CD14-positive monocyte (primary cell): ENCODE measurements at regions not wholly inside any gene's neighbourhood (a gene's known extent, or its start where the extent isn't known, plus 50 kb on each side); places are given as distances from the start of the nearest gene placed in this dataset.

ENCODE experiments used
- DNase-seq, 3 donors: peaks; one replicate each; pipeline ENCODE4 v3.0.0-alpha.2; 2011 to 2022
- H2AFZ ChIP-seq: 2 replicates; pipeline ENCODE4 v1.6.0; 2012; ENCODE audit warnings: mild to moderate bottlenecking, low read depth, low read length, inconsistent platforms; ENCODE audit not compliant: insufficient read depth, poor library complexity, severe bottlenecking
- H3K27ac ChIP-seq, 2 donors: 1 replicate in 1 of 2; 2 replicates in 1 of 2; pipeline ENCODE4 v1.5.1; 2012 to 2013; ENCODE audit warnings: low read length in 2 of 2, control low read depth in 1 of 2, inconsistent platforms in 1 of 2, low read depth in 1 of 2, mild to moderate bottlenecking in 1 of 2
- H3K27me3 ChIP-seq, 2 donors: one replicate each; pipeline versions ENCODE4 v1.6.0 to v1.6.1; 2011 to 2013; ENCODE audit warnings: low read length in 2 of 2; ENCODE audit not compliant: control insufficient read depth in 2 of 2, insufficient read depth in 2 of 2
- H3K36me3 ChIP-seq, 2 donors: replicated peaks in 1 of 2; 1 replicate in 1 of 2; 2 replicates in 1 of 2; pipeline versions ENCODE4 v1.5.1 to v1.6.1; 2012 to 2013; ENCODE audit warnings: low read length in 2 of 2, control low read depth in 1 of 2, inconsistent platforms in 1 of 2, mild to moderate bottlenecking in 1 of 2; ENCODE audit not compliant: insufficient read depth in 2 of 2, control insufficient read depth in 1 of 2
- H3K4me1 ChIP-seq, 2 donors: 1 replicate in 1 of 2; 2 replicates in 1 of 2; pipeline versions ENCODE4 v1.5.1 to v1.6.1; 2012 to 2013; ENCODE audit warnings: low read length in 2 of 2, control low read depth in 1 of 2, inconsistent platforms in 1 of 2, mild to moderate bottlenecking in 1 of 2, moderate library complexity in 1 of 2; ENCODE audit not compliant: insufficient read depth in 2 of 2, control insufficient read depth in 1 of 2
- H3K4me2 ChIP-seq: replicated peaks from 2 replicates; pipeline ENCODE3; 2012; ENCODE audit warnings: low read length, moderate library complexity, mild to moderate bottlenecking; ENCODE audit not compliant: poor library complexity, severe bottlenecking; ENCODE audit errors: extremely low read depth
- H3K4me3 ChIP-seq, 3 experiments: fragments of 200-600 bp in 1 of 3; sonication (generic) in 1 of 3; replicated peaks in 1 of 3; 1 replicate in 2 of 3; 2 replicates in 1 of 3; pipeline ENCODE4 v1.5.1; 2011 to 2013; ENCODE audit warnings: low read length in 3 of 3, mild to moderate bottlenecking in 3 of 3, control low read depth in 2 of 3, low read depth in 2 of 3, inconsistent platforms in 1 of 3, moderate library complexity in 1 of 3
- H3K79me2 ChIP-seq: 2 replicates; pipeline ENCODE4 v1.6.0; 2012; ENCODE audit warnings: mild to moderate bottlenecking, control low read depth, inconsistent platforms, low read length, moderate library complexity; ENCODE audit not compliant: insufficient read depth
- H3K9ac ChIP-seq: 2 replicates; pipeline ENCODE4 v1.6.0; 2017; ENCODE audit warnings: low read length, mild to moderate bottlenecking; ENCODE audit not compliant: insufficient read depth, poor library complexity, severe bottlenecking
- H3K9me3 ChIP-seq, 2 donors: replicated peaks in 1 of 2; 1 replicate in 1 of 2; 2 replicates in 1 of 2; pipeline versions ENCODE4 v1.5.1 to v1.6.1; 2012 to 2013; ENCODE audit warnings: low read length in 2 of 2, control low read depth in 1 of 2; ENCODE audit not compliant: control insufficient read depth in 1 of 2, insufficient read depth in 1 of 2
- H4K20me1 ChIP-seq: 2 replicates; pipeline ENCODE4 v1.6.0; 2012; ENCODE audit warnings: mild to moderate bottlenecking, low read length, control low read depth, moderate library complexity; ENCODE audit not compliant: insufficient read depth
- H3K27ac Mint-ChIP-seq, 7 donors: one replicate each; pipeline ENCODE4 v1.8.0; 2020; ENCODE audit warnings: mild to moderate bottlenecking in 7 of 7, mixed read lengths in 7 of 7, moderate library complexity in 6 of 7, inconsistent platforms in 2 of 7
- H3K27me3 Mint-ChIP-seq, 3 donors: one replicate each; pipeline ENCODE4 v1.8.0; 2021 to 2022; ENCODE audit warnings: low read depth in 3 of 3, mild to moderate bottlenecking in 3 of 3, mixed read lengths in 3 of 3, moderate library complexity in 3 of 3, inconsistent platforms in 1 of 3
- H3K36me3 Mint-ChIP-seq, 2 donors: one replicate each; pipeline ENCODE4 v1.8.0; 2020; ENCODE audit warnings: mixed read lengths in 2 of 2, inconsistent platforms in 1 of 2, mild to moderate bottlenecking in 1 of 2
- H3K4me1 Mint-ChIP-seq: one replicate; pipeline ENCODE4 v1.8.0; 2020; ENCODE audit warnings: mild to moderate bottlenecking, mixed read lengths
- H3K4me3 Mint-ChIP-seq, 2 donors: one replicate each; pipeline ENCODE4 v1.8.0; 2020; ENCODE audit warnings: mild to moderate bottlenecking in 2 of 2, mixed read lengths in 2 of 2, moderate library complexity in 1 of 2
- H3K9me3 Mint-ChIP-seq, 7 donors: one replicate each; pipeline ENCODE4 v1.8.0; 2020 to 2022; ENCODE audit warnings: mixed read lengths in 7 of 7, mild to moderate bottlenecking in 6 of 7, moderate library complexity in 6 of 7, inconsistent platforms in 2 of 7
- CTCF ChIP-seq: fragments of 200-600 bp; IDR thresholded peaks from one replicate; pipeline ENCODE4 v1.8.0; 2022; ENCODE audit warnings: antibody characterized with exemption, mild to moderate bottlenecking
- WGBS: methylation state at CpG from one replicate; pipeline ENCODE4 v1.1.5; 2013; ENCODE audit warnings: missing lambda C conversion rate; ENCODE audit not compliant: insufficient coverage; 5-methylcytosine and 5-hydroxymethylcytosine counted together
- intact Hi-C, 2 donors: fragments of 100-400 bp; cut with micrococcal nuclease; formaldehyde crosslinking; loops; one replicate each; pipeline versions ENCODE4 v1.15.0 to v1.15.1; 2023

- Histone ChIP-seq H3K4me2 (no peak overlapping the region), H3K79me2 (no peaks in the 10 kb centered on the region), H3K4me1 (no peaks in the 10 kb centered on the region), H3K4me3 (no peak overlapping the region), H4K20me1 (no peaks in the 10 kb centered on the region), H3K36me3 (no peaks in the 10 kb centered on the region), H3K9me3 (peaks cover 75 to 85% of the 10 kb centered on the region in 2 donors), H3K27ac (no peak overlapping the region), H3K9ac (no peak overlapping the region), H3K27me3 (no peaks in the 10 kb centered on the region), H2AFZ (no peak overlapping the region)
- Mint-ChIP-seq H3K36me3 (no peaks in the 10 kb centered on the region), H3K9me3 (peaks cover 37 to 68% (median 62%) of the 10 kb centered on the region in 7 donors), H3K4me3 (no peak overlapping the region), H3K4me1 (no peaks in the 10 kb centered on the region), H3K27me3 (peaks cover 0 to 2% (median 0%) of the 10 kb centered on the region in 3 donors), H3K27ac (no peak overlapping the region)
- DNase-seq = no peak
- no peak for TF ChIP-seq CTCF
- intact Hi-C loops = no loop called here
- WGBS = 84% methylated on average over 4 of the region's 4 CpGs
Observed at GRCh38 chr19:57063070-57063469, 56.7 kb upstream of the USP29 start.

- WGBS = no CpG with 5 or more reads among the region's 3 CpGs
- H3K9ac ChIP-seq = no peak overlapping the region
- peaks cover 43 to 84% (median 71%) of the 10 kb centered on the region in 7 donors for H3K9me3 Mint-ChIP-seq
- no peak overlapping the region for H3K27ac Mint-ChIP-seq
- no peaks in the 10 kb centered on the region for H3K4me1 Mint-ChIP-seq
- H3K36me3 ChIP-seq = no peaks in the 10 kb centered on the region
- H2AFZ ChIP-seq = no peak overlapping the region
- no peak overlapping the region for H3K4me3 ChIP-seq
- intact Hi-C loops = no loop called here
- no peaks in the 10 kb centered on the region for H3K36me3 Mint-ChIP-seq
- no peak for TF ChIP-seq CTCF
- peaks cover 79 to 99% of the 10 kb centered on the region in 2 donors for H3K9me3 ChIP-seq
- H3K4me1 ChIP-seq = no peaks in the 10 kb centered on the region
- no peak overlapping the region for H3K4me3 Mint-ChIP-seq
- no peak for DNase-seq
- H3K27ac ChIP-seq = no peak overlapping the region
- H3K27me3 ChIP-seq = no peaks in the 10 kb centered on the region
- no peaks in the 10 kb centered on the region for H4K20me1 ChIP-seq
- H3K4me2 ChIP-seq = no peak overlapping the region
- no peaks in the 10 kb centered on the region for H3K79me2 ChIP-seq
- H3K27me3 Mint-ChIP-seq = peaks cover 0 to 2% (median 0%) of the 10 kb centered on the region in 3 donors
Observed at GRCh38 chr19:57067440-57067839, 52.3 kb upstream of the USP29 start.
